ENCODE measurements at regions not wholly inside any gene's neighbourhood (a gene's known extent, or its start where the extent isn't known, plus 50 kb on each side); places are given as distances from the start of the nearest gene placed in this dataset.

DNA sequence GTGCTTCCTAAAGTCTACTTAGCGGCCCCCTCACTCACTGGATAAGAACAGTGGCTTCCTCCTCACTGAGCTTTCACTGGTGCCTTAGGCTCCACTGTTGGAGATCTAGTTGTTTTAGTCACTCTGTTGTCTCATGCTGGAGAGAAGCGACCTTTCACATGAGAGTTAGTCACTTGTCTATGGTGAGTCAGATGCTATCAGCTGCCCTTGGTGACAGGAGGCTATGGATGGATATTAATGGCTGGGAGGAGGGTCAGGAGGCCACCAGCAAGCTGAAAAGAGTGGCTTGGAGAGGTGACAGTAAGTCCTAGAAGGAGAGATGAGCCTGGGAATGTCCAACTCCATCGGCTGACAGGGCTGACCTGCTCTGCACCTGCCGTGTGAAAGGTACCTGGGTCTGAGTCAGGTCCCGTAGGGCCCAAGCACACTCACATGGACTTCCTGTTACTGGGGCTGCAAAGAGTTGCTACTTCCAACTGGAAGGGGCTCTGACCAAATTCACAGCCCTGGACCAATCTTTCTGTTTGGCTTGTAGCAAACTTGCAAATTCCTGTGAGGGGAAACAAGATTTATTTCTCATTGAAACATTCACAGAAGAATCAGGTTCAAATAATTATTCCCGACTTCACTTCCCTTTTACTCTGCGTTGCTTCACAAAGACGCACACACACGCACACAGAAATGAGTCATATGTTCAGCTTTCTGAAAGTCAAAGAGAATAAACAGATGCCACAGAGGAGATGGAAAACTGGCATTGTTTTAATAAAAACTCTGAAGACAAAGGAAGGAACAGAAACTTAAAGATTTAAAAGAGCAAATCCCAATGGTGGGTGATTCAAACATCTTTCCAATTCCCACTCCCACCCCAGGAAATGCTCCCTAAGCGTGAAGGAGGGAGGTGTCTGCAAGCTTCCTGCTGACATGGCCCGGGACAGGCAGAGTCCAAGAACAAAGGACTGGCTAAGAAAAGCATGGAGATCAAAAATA lies 203.5 kb upstream of the TWIST2 start:
- TF ChIP-seq, protein P1, sequence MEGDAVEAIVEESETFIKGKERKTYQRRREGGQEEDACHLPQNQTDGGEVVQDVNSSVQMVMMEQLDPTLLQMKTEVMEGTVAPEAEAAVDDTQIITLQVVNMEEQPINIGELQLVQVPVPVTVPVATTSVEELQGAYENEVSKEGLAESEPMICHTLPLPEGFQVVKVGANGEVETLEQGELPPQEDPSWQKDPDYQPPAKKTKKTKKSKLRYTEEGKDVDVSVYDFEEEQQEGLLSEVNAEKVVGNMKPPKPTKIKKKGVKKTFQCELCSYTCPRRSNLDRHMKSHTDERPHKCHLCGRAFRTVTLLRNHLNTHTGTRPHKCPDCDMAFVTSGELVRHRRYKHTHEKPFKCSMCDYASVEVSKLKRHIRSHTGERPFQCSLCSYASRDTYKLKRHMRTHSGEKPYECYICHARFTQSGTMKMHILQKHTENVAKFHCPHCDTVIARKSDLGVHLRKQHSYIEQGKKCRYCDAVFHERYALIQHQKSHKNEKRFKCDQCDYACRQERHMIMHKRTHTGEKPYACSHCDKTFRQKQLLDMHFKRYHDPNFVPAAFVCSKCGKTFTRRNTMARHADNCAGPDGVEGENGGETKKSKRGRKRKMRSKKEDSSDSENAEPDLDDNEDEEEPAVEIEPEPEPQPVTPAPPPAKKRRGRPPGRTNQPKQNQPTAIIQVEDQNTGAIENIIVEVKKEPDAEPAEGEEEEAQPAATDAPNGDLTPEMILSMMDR (IDR thresholded peaks at IDR 0.05 in 4 of 5, conservative IDR thresholded peaks at IDR 0.05 in 1 of 5) = no peak
- no peak for TF ChIP-seq POLR2A (IDR thresholded peaks at IDR 0.05)
